Epidermal melanocyte (primary cell): ENCODE measurements at regions not wholly inside any gene's neighbourhood (a gene's known extent, or its start where the extent isn't known, plus 50 kb on each side); places are given as distances from the start of the nearest gene placed in this dataset.

Experiments
- DNase-seq: peaks from one replicate; pipeline ENCODE4 v3.0.0; 2011; ENCODE audit warnings: low spot score; ENCODE audit not compliant: insufficient read length

- no peak for DNase-seq
Observed at GRCh38 chr4:18999595-18999994, 978.0 kb upstream of the LCORL start.

- DNase-seq, result no peak
Observed at GRCh38 chr4:18981234-18981615, 959.7 kb upstream of the LCORL start.

- no peak for DNase-seq
Observed at GRCh38 chr4:18980516-18981233, 959.1 kb upstream of the LCORL start.

GRCh38 chr4:18976884-18977283 lies 955.3 kb upstream of the LCORL start:
- DNase-seq, result no peak

GRCh38 chr4:18975916-18976808 lies 954.6 kb upstream of the LCORL start:
- DNase-seq, result no peak

- no peak for DNase-seq
Observed at GRCh38 chr4:18973296-18973695, 951.7 kb upstream of the LCORL start.

- DNase-seq, result no peak
Observed at GRCh38 chr4:18961879-18962278, 940.3 kb upstream of the LCORL start.

- no peak for DNase-seq
Observed at GRCh38 chr4:18961266-18961665, 939.7 kb upstream of the LCORL start.

GRCh38 chr4:18957716-18958115 lies 936.2 kb upstream of the LCORL start:
- DNase-seq, result no peak

- no peak for DNase-seq
Observed at GRCh38 chr4:18954538-18954937, 933.0 kb upstream of the LCORL start.

- DNase-seq, result no peak
Observed at GRCh38 chr4:18953613-18954012, 932.1 kb upstream of the LCORL start.

- no peak for DNase-seq
Observed at GRCh38 chr4:18945464-18945863, 923.9 kb upstream of the LCORL start.

GRCh38 chr4:18942874-18943273 lies 921.3 kb upstream of the LCORL start:
- DNase-seq, result no peak

GRCh38 chr4:18938343-18939099 lies 917.0 kb upstream of the LCORL start:
- no peak for DNase-seq

- DNase-seq, result no peak
Observed at GRCh38 chr4:18937746-18938145, 916.2 kb upstream of the LCORL start.

- no peak for DNase-seq
Observed at GRCh38 chr4:18937080-18937479, 915.5 kb upstream of the LCORL start.

GRCh38 chr4:18935659-18936345 lies 914.2 kb upstream of the LCORL start:
- no peak for DNase-seq

- DNase-seq, result no peak
Observed at GRCh38 chr4:18934197-18934596, 912.6 kb upstream of the LCORL start.

- DNase-seq, result no peak
Observed at GRCh38 chr4:18932730-18933339, 911.3 kb upstream of the LCORL start.

GRCh38 chr4:18931643-18932377 lies 910.3 kb upstream of the LCORL start:
- no peak for DNase-seq
